ENCODE measurements at regions not wholly inside any gene's neighbourhood (a gene's known extent, or its start where the extent isn't known, plus 50 kb on each side); places are given as distances from the start of the nearest gene placed in this dataset.

- no peak overlapping the region for H3K4me3 ChIP-seq (ENCODE audit: low read depth, low read length)
- DNase-seq (ENCODE audit: low read depth): no peak
- TF ChIP-seq CTCF (IDR thresholded peaks at IDR 0.05; ENCODE audit: insufficient read depth, low read depth, low read length, missing control alignments): no peak
These were observed 1182.9 kb upstream of the LRRTM3 start for GRCh38 chr10:65742906-65743305.

- DNase-seq (ENCODE audit: low read depth): no peak
- no peak overlapping the region for H3K4me3 ChIP-seq (ENCODE audit: low read depth, low read length)
- TF ChIP-seq CTCF (IDR thresholded peaks at IDR 0.05; ENCODE audit: insufficient read depth, low read depth, low read length, missing control alignments): no peak
These were observed 1174.6 kb upstream of the LRRTM3 start for GRCh38 chr10:65751218-65751617.

- H3K4me3 ChIP-seq (ENCODE audit: low read depth, low read length): no peak overlapping the region
- DNase-seq (ENCODE audit: low read depth): no peak
- TF ChIP-seq CTCF (IDR thresholded peaks at IDR 0.05; ENCODE audit: insufficient read depth, low read depth, low read length, missing control alignments): no peak
These were observed 1173.9 kb upstream of the LRRTM3 start for GRCh38 chr10:65751896-65752295.

GRCh38 chr10:65753532-65753931 is 1172.3 kb upstream of the LRRTM3 start:
- no peak overlapping the region for H3K4me3 ChIP-seq (ENCODE audit: low read depth, low read length)
- DNase-seq (ENCODE audit: low read depth): no peak
- TF ChIP-seq CTCF (IDR thresholded peaks at IDR 0.05; ENCODE audit: insufficient read depth, low read depth, low read length, missing control alignments): no peak

- no peak for TF ChIP-seq CTCF (IDR thresholded peaks at IDR 0.05; ENCODE audit: insufficient read depth, low read depth, low read length, missing control alignments)
- no peak for DNase-seq (ENCODE audit: low read depth)
- H3K4me3 ChIP-seq (ENCODE audit: low read depth, low read length): no peak overlapping the region
These were observed 1171.7 kb upstream of the LRRTM3 start for GRCh38 chr10:65754112-65754511.

GRCh38 chr10:65762311-65762710 is 1163.5 kb upstream of the LRRTM3 start:
- no peak for DNase-seq (ENCODE audit: low read depth)
- H3K4me3 ChIP-seq (ENCODE audit: low read depth, low read length): no peak overlapping the region
- TF ChIP-seq CTCF (IDR thresholded peaks at IDR 0.05; ENCODE audit: insufficient read depth, low read depth, low read length, missing control alignments): no peak

GRCh38 chr10:65765006-65765541 is 1160.8 kb upstream of the LRRTM3 start:
- DNase-seq (ENCODE audit: low read depth): no peak

More at GRCh38 chr10:65765006-65765541, 1160.8 kb upstream of the LRRTM3 start:
- H3K4me3 ChIP-seq (ENCODE audit: low read depth, low read length): no peak overlapping the region
- no peak for TF ChIP-seq CTCF (IDR thresholded peaks at IDR 0.05; ENCODE audit: insufficient read depth, low read depth, low read length, missing control alignments)
